Panc1 (cell line): ENCODE measurements at regions not wholly inside any gene's neighbourhood (a gene's known extent, or its start where the extent isn't known, plus 50 kb on each side); places are given as distances from the start of the nearest gene placed in this dataset.

Source experiments
- ATAC-seq: fragments of 200-7000 bp; cut with Tn5 transposase; 2 replicates; pipeline ENCODE4 v1.9.1; 2020; ENCODE audit warnings: mild to moderate bottlenecking, moderate library complexity
- BruUV-seq: library from RNA; stranded (reverse); fragments of 400-500 nt; replicated peaks from 2 replicates; lab custom pipeline; 2021; lab: Mats Ljungman, UMichigan
- CTCF ChIA-PET: fragments of 300-600 bp; sonication (Branson Sonifier 250); formaldehyde crosslinking; loops from one replicate; lab custom pipeline; 2022; ENCODE audit warnings: antibody characterized with exemption; lab: Charles Lee
- POLR2A ChIA-PET: fragments of 300-600 bp; sonication (Branson Sonifier 250); formaldehyde crosslinking; loops from one replicate; lab custom pipeline; 2022; ENCODE audit warnings: antibody characterized with exemption; lab: Charles Lee
- DNase-seq: peaks from one replicate; pipeline ENCODE4 v3.0.0-alpha.2; 2010; ENCODE audit warnings: low read depth, low spot score
- H3K27ac ChIP-seq: 2 replicates; pipeline ENCODE4 v1.5.1; 2011; ENCODE audit warnings: mild to moderate bottlenecking, low read length, inconsistent platforms
- H3K27me3 ChIP-seq: fragments of 200-500 bp; sonication (Bioruptor generic); 2 replicates; pipeline ENCODE4 v1.6.0; 2014; ENCODE audit warnings: low read length, inconsistent platforms; ENCODE audit not compliant: control insufficient read depth, insufficient read depth
- H3K36me3 ChIP-seq: fragments of 200-500 bp; sonication (Bioruptor generic); 2 replicates; pipeline ENCODE4 v1.5.1; 2014; ENCODE audit warnings: inconsistent platforms, mild to moderate bottlenecking, low read length, moderate library complexity; ENCODE audit not compliant: control insufficient read depth, insufficient read depth
- H3K4me1 ChIP-seq: 2 replicates; pipeline ENCODE4 v1.5.1; 2011; ENCODE audit warnings: inconsistent platforms, mild to moderate bottlenecking, low read length, moderate library complexity; ENCODE audit not compliant: control insufficient read depth, insufficient read depth
- H3K4me3 ChIP-seq, 2 experiments: 2 replicates each; pipeline ENCODE4 v1.5.1; 2011 to 2012; ENCODE audit warnings: low read depth in 2 of 2, low read length in 2 of 2, mild to moderate bottlenecking in 2 of 2, inconsistent platforms in 1 of 2, moderate library complexity in 1 of 2
- H3K9me3 ChIP-seq: fragments of 200-500 bp; sonication (Bioruptor generic); 2 replicates; pipeline ENCODE4 v1.5.1; 2014; ENCODE audit warnings: low read depth, mild to moderate bottlenecking, inconsistent platforms, low read length, moderate library complexity; ENCODE audit not compliant: control insufficient read depth, insufficient read depth
- CTCF ChIP-seq: fragments of 450-650 bp; IDR thresholded peaks from 2 replicates; pipeline ENCODE4 v1.5.1; 2017; ENCODE audit warnings: mild to moderate bottlenecking
- POLR2AphosphoS5 ChIP-seq: IDR thresholded peaks from 2 replicates; pipeline ENCODE4 v1.6.1; 2012; ENCODE audit warnings: mild to moderate bottlenecking, low read depth, low read length, moderate library complexity
- REST ChIP-seq, 2 experiments: IDR thresholded peaks; 2 replicates each; pipeline ENCODE4 v1.6.1; 2011 to 2012; ENCODE audit warnings: low read depth in 2 of 2, control low read depth in 1 of 2, low read length in 1 of 2, mild to moderate bottlenecking in 1 of 2, moderate library complexity in 1 of 2; ENCODE audit not compliant: insufficient read depth in 1 of 2
- SIN3A ChIP-seq: IDR thresholded peaks from 2 replicates; pipeline ENCODE4 v1.6.1; 2012; ENCODE audit warnings: low read depth, mild to moderate bottlenecking, low read length, moderate library complexity, borderline replicate concordance; ENCODE audit not compliant: insufficient read depth
- TCF7L2 ChIP-seq: IDR thresholded peaks from 2 replicates; pipeline ENCODE4 v1.6.1; 2011; ENCODE audit warnings: mild to moderate bottlenecking, low read depth, low read length, inconsistent platforms
- in situ Hi-C: cut with HindIII; loops from 2 replicates; pipeline ENCODE4 v1.10.0; 2016; ENCODE audit warnings: low sequenced_read_pairs, low pct_unique_long_range_greater_than_20kb
- intact Hi-C: fragments of 100-400 bp; cut with micrococcal nuclease; formaldehyde crosslinking; loops from one replicate; pipeline ENCODE4 v1.10.0; 2022; ENCODE audit not compliant: unreplicated experiment

- BruUV-seq = no TSS peak
- H3K27ac ChIP-seq = no peak overlapping the region
- in situ Hi-C loops (no loop called here), intact Hi-C loops (no loop called here)
- no peak overlapping the region for H3K4me3 ChIP-seq
- no peak for DNase-seq
- no peak for ATAC-seq
- no peaks in the 10 kb centered on the region for H3K36me3 ChIP-seq
- no peaks in the 10 kb centered on the region for H3K4me1 ChIP-seq
- no peaks in the 10 kb centered on the region for H3K27me3 ChIP-seq
- no peaks in the 10 kb centered on the region for H3K9me3 ChIP-seq
- POLR2A ChIA-PET = no interaction called here
- no peak for TF ChIP-seq CTCF
- no peak for TF ChIP-seq SIN3A
- TF ChIP-seq POLR2AphosphoS5 = no peak
- TF ChIP-seq TCF7L2 = no peak
- TF ChIP-seq REST (IDR thresholded peaks at IDR 0.05; ENCODE audit: insufficient read depth in 1 of 2, low read depth in 2 of 2, low read length in 1 of 2) = no peak
- CTCF ChIA-PET = interaction anchor here (0.6 kb wide), 1 partner anchor 428 kb away, joined by 5 read pairs; no protein-coding TSS in a partner anchor
Observed at GRCh38 chr12:38540156-38540555, 223.6 kb downstream of the ALG10B start.

- ATAC-seq = no peak
- no peak for TF ChIP-seq REST (IDR thresholded peaks at IDR 0.05; ENCODE audit: insufficient read depth in 1 of 2, low read depth in 2 of 2, low read length in 1 of 2)
- Histone ChIP-seq H3K27me3 (no peaks in the 10 kb centered on the region), H3K4me1 (no peaks in the 10 kb centered on the region), H3K9me3 (no peaks in the 10 kb centered on the region), H3K27ac (no peak overlapping the region), H3K36me3 (no peaks in the 10 kb centered on the region), H3K4me3 (no peak overlapping the region)
- ChIA-PET CTCF (no interaction called here), POLR2A (no interaction called here)
- no TSS peak for BruUV-seq
- in situ Hi-C loops (no loop called here), intact Hi-C loops (no loop called here)
- no peak for DNase-seq
Observed at GRCh38 chr12:38541849-38542248, 225.3 kb downstream of the ALG10B start.
